GM12891 (cell line): ENCODE measurements at regions not wholly inside any gene's neighbourhood (a gene's known extent, or its start where the extent isn't known, plus 50 kb on each side); places are given as distances from the start of the nearest gene placed in this dataset.

Experiments used
- PAX5 ChIP-seq: IDR thresholded peaks from 2 replicates; pipeline ENCODE4 v1.6.1; 2011; ENCODE audit warnings: low read length, moderate library complexity, mild to moderate bottlenecking; ENCODE audit not compliant: insufficient read depth, severe bottlenecking
- POLR2A ChIP-seq: IDR thresholded peaks from 2 replicates; pipeline ENCODE4 v1.6.1; 2011; ENCODE audit warnings: low read depth, low read length, control low read depth
- POLR2AphosphoS5 ChIP-seq: IDR thresholded peaks from 2 replicates; pipeline ENCODE4 v1.6.1; 2011; ENCODE audit warnings: low read depth, low read length, control low read depth
- TAF1 ChIP-seq: IDR thresholded peaks from 2 replicates; pipeline ENCODE4 v1.6.1; 2011; ENCODE audit warnings: low read depth, low read length, control low read depth

DNA sequence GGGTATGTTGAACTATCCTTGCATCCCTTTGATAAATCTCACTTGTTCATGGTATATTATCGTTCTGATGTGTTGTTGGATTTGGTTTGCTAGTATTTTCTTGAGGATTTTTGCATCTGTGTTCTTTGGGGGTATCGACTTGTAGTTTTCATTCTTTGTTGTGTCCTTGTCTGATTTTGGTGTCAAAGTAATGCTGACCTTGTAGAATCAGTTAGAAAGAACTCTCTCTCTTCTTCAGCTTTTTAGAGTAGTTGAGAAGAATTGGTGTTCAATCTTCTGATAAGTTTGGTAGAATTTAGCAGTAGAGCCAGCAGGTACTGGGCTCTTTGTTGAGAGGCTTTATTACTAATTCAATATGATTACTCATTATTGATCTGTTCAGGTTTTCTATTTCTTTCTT, 707.2 kb upstream of the LRFN5 start:
- TF ChIP-seq POLR2A (no peak), PAX5 (no peak), POLR2AphosphoS5 (no peak), TAF1 (no peak)
